ENCODE measurements at regions not wholly inside any gene's neighbourhood (a gene's known extent, or its start where the extent isn't known, plus 50 kb on each side); places are given as distances from the start of the nearest gene placed in this dataset.

DNA sequence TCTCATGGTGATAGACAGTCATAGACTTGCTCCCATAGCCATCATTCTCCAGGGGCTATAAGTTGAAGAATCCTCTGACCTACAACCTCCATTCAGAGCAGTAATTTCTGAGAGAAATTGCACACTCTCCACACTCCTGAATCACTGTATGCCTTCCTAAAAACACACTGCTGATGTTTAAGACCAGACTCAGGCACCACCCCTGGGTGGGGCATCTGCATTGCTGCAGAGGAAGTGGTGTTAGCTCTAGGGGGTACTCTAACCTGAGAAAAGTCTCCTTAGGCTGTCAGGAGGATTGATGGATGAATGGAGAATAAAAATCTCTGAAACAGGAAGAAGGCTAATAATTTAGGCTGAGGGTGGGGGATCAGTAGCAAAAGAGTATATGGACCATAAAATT lies 436.1 kb downstream of the DAD1 start:
- ATAC-seq (no peak), DNase-seq (ENCODE audit: low read depth, low spot score) (no peak), FAIRE-seq (no peak)
- no TSS peak for BruUV-seq (replicated peaks)
- in situ Hi-C loops (cut with MboI): no loop called here
- H3K4me2 ChIP-seq (ENCODE audit: control insufficient read depth, insufficient read depth): no peak overlapping the region
- no peaks in the 10 kb centered on the region for H3K4me1 ChIP-seq (ENCODE audit: control insufficient read depth, insufficient read depth, low read length)
- H3K4me3 ChIP-seq: no peak overlapping the region
- SMC1A ChIA-PET (ENCODE audit: uncharacterized antibody, unreplicated experiment): no interaction called here
- no peak overlapping the region for H3K27ac ChIP-seq (ENCODE audit: control insufficient read depth, insufficient read depth)
- H4K20me1 ChIP-seq (ENCODE audit: control insufficient read depth, insufficient read depth): no peaks in the 10 kb centered on the region
- intact Hi-C loops (cut with micrococcal nuclease; ENCODE audit: unreplicated experiment): no loop called here
- TF ChIP-seq TARDBP (IDR thresholded peaks at IDR 0.05; ENCODE audit: borderline replicate concordance) (no peak), HDGF (IDR thresholded peaks at IDR 0.05) (no peak), TCF3 (IDR thresholded peaks at IDR 0.05; ENCODE audit: borderline replicate concordance, insufficient read depth, low read depth, low read length) (no peak), TAF1 (IDR thresholded peaks at IDR 0.05; ENCODE audit: borderline replicate concordance, low read depth, low read length) (no peak)
- TF ChIP-seq, protein P1, sequence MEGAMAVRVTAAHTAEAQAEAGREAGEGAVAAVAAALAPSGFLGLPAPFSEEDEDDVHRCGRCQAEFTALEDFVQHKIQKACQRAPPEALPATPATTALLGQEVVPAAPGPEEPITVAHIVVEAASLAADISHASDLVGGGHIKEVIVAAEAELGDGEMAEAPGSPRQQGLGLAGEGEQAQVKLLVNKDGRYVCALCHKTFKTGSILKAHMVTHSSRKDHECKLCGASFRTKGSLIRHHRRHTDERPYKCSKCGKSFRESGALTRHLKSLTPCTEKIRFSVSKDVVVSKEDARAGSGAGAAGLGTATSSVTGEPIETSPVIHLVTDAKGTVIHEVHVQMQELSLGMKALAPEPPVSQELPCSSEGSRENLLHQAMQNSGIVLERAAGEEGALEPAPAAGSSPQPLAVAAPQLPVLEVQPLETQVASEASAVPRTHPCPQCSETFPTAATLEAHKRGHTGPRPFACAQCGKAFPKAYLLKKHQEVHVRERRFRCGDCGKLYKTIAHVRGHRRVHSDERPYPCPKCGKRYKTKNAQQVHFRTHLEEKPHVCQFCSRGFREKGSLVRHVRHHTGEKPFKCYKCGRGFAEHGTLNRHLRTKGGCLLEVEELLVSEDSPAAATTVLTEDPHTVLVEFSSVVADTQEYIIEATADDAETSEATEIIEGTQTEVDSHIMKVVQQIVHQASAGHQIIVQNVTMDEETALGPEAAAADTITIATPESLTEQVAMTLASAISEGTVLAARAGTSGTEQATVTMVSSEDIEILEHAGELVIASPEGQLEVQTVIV (IDR thresholded peaks at IDR 0.05; ENCODE audit: borderline replicate concordance, partially characterized antibody): no peak
- POLR2A ChIA-PET: no interaction called here
- no peak overlapping the region for H3K9ac ChIP-seq (ENCODE audit: control insufficient read depth, insufficient read depth, low read length)
- no peaks in the 10 kb centered on the region for H3K79me2 ChIP-seq (ENCODE audit: control insufficient read depth, insufficient read depth, low read length)
- CTCF ChIA-PET: no interaction called here
- H3K9me3 ChIP-seq (replicated peaks; ENCODE audit: control insufficient read depth, insufficient read depth, low read length): no peaks in the 10 kb centered on the region
- peaks cover 0 to 3% of the 10 kb centered on the region in 2 experiments; a peak in 2 of 4 replicates for H3K27me3 ChIP-seq (replicated peaks in 1 of 2; ENCODE audit: control insufficient read depth in 2 of 2, insufficient read depth in 2 of 2, low read length in 1 of 2)
- H2AFZ ChIP-seq (ENCODE audit: control insufficient read depth, low read depth, low read length): no peak overlapping the region
- RAD21 ChIA-PET (ENCODE audit: unreplicated experiment): no interaction called here
- no peaks in the 10 kb centered on the region for H3K36me3 ChIP-seq (ENCODE audit: control insufficient read depth in 2 of 2, insufficient read depth in 2 of 2, low read length in 1 of 2)

GRCh38 chr14:22152161-22152870 lies 436.7 kb downstream of the DAD1 start:
- H3K27ac ChIP-seq (ENCODE audit: control insufficient read depth, insufficient read depth): no peak overlapping the region
- no peaks in the 10 kb centered on the region for H3K79me2 ChIP-seq (ENCODE audit: control insufficient read depth, insufficient read depth, low read length)
- ChIA-PET SMC1A (ENCODE audit: uncharacterized antibody, unreplicated experiment) (no interaction called here), RAD21 (ENCODE audit: unreplicated experiment) (no interaction called here), CTCF (no interaction called here), POLR2A (no interaction called here)
- no peak overlapping the region for H3K4me2 ChIP-seq (ENCODE audit: control insufficient read depth, insufficient read depth)
- intact Hi-C loops (cut with micrococcal nuclease; ENCODE audit: unreplicated experiment) (no loop called here), in situ Hi-C loops (cut with MboI) (no loop called here)
- H3K9me3 ChIP-seq (replicated peaks; ENCODE audit: control insufficient read depth, insufficient read depth, low read length): no peaks in the 10 kb centered on the region
- H4K20me1 ChIP-seq (ENCODE audit: control insufficient read depth, insufficient read depth): no peaks in the 10 kb centered on the region
- H3K27me3 ChIP-seq (replicated peaks in 1 of 2; ENCODE audit: control insufficient read depth in 2 of 2, insufficient read depth in 2 of 2, low read length in 1 of 2): peaks cover 0 to 3% of the 10 kb centered on the region in 2 experiments; a peak in 3 of 4 replicates
- H3K9ac ChIP-seq (ENCODE audit: control insufficient read depth, insufficient read depth, low read length): no peak overlapping the region
- no peaks in the 10 kb centered on the region for H3K36me3 ChIP-seq (ENCODE audit: control insufficient read depth in 2 of 2, insufficient read depth in 2 of 2, low read length in 1 of 2)
- no peak for TF ChIP-seq HCFC1 (IDR thresholded peaks at IDR 0.05; ENCODE audit: low read length)
- no peak overlapping the region for H2AFZ ChIP-seq (ENCODE audit: control insufficient read depth, low read depth, low read length)
- no peak overlapping the region for H3K4me3 ChIP-seq
- H3K4me1 ChIP-seq (ENCODE audit: control insufficient read depth, insufficient read depth, low read length): no peaks in the 10 kb centered on the region
- DNase-seq (ENCODE audit: low read depth, low spot score) (no peak), FAIRE-seq (no peak), ATAC-seq (no peak)
- BruUV-seq (replicated peaks): no TSS peak
- 7% methylated on average over 3 of the region's 3 CpGs for WGBS (ENCODE audit: insufficient coverage, insufficient replicate concordance, low lambda C conversion rate, missing lambda C conversion rate)
